IMR-90 (cell line): ENCODE measurements at regions not wholly inside any gene's neighbourhood (a gene's known extent, or its start where the extent isn't known, plus 50 kb on each side); places are given as distances from the start of the nearest gene placed in this dataset.
"Not testable (repeated sequence)": the region's sequence is repeated elsewhere in the genome, so short reads cannot be mapped to it uniquely, and the experiment has no call there.

ENCODE experiments used
- ATAC-seq: fragments of 200-7000 bp; cut with Tn5 transposase; 2 replicates; pipeline ENCODE4 v1.9.1; 2020; ENCODE audit warnings: low read depth, mild to moderate bottlenecking, moderate library complexity
- BruUV-seq: library from RNA; stranded (reverse); fragments of 400-500 nt; replicated peaks from 2 replicates; lab custom pipeline; 2021; lab: Mats Ljungman, UMichigan
- CTCF ChIA-PET: fragments of 300-600 bp; formaldehyde crosslinking; extraction: SDS; loops from one replicate; lab custom pipeline; 2021; ENCODE audit warnings: antibody characterized with exemption; lab: Yijun Ruan, JAX
- POLR2A ChIA-PET: fragments of 300-600 bp; sonication (Branson Sonifier 250); formaldehyde crosslinking; loops from one replicate; lab custom pipeline; 2022; ENCODE audit warnings: antibody characterized with exemption; ENCODE audit not compliant: unreplicated experiment; lab: Charles Lee
- DNase-seq: peaks from one replicate; pipeline ENCODE4 v3.0.0; 2013
- H2AFZ ChIP-seq: replicated peaks from 2 replicates; pipeline ENCODE3; 2013; ENCODE audit warnings: low read length, mild to moderate bottlenecking; ENCODE audit not compliant: poor library complexity
- H2AK5ac ChIP-seq: 2 replicates; pipeline ENCODE4 v1.6.1; 2013; ENCODE audit warnings: low read depth, low read length, inconsistent platforms
- H2AK9ac ChIP-seq: replicated peaks from 2 replicates; pipeline ENCODE3; 2013; ENCODE audit warnings: mild to moderate bottlenecking, low read depth, low read length, moderate library complexity; ENCODE audit not compliant: poor library complexity
- H2BK120ac ChIP-seq: 2 replicates; pipeline ENCODE4 v1.6.1; 2013; ENCODE audit warnings: low read depth, low read length, inconsistent platforms
- H2BK15ac ChIP-seq: 3 replicates; pipeline ENCODE4 v1.6.1; 2013; ENCODE audit warnings: low read depth, low read length, inconsistent platforms
- H2BK20ac ChIP-seq: 2 replicates; pipeline ENCODE4 v1.6.1; 2013; ENCODE audit warnings: low read depth, mild to moderate bottlenecking, inconsistent platforms, low read length, moderate library complexity
- H2BK5ac ChIP-seq: 2 replicates; pipeline ENCODE4 v1.6.1; 2013; ENCODE audit warnings: mild to moderate bottlenecking, low read depth, low read length, inconsistent platforms; ENCODE audit not compliant: poor library complexity, severe bottlenecking
- H3K14ac ChIP-seq: replicated peaks from 2 replicates; pipeline ENCODE4 v1.6.1; 2013; ENCODE audit warnings: low read depth, low read length, inconsistent platforms
- H3K18ac ChIP-seq: 2 replicates; pipeline ENCODE4 v1.6.1; 2013; ENCODE audit warnings: low read depth, low read length, control low read depth
- H3K23ac ChIP-seq: 2 replicates; pipeline ENCODE4 v1.6.1; 2013; ENCODE audit warnings: low read depth, low read length, inconsistent platforms
- H3K27ac ChIP-seq: 2 replicates; pipeline ENCODE4 v1.5.1; 2013; ENCODE audit warnings: mild to moderate bottlenecking, control low read depth, low read length; ENCODE audit not compliant: insufficient read depth
- H3K27me3 ChIP-seq: 2 replicates; pipeline ENCODE4 v1.6.1; 2013; ENCODE audit warnings: low read length; ENCODE audit not compliant: control insufficient read depth, insufficient read depth
- H3K36me3 ChIP-seq: 2 replicates; pipeline ENCODE4 v1.6.1; 2013; ENCODE audit warnings: low read length, mixed read lengths; ENCODE audit not compliant: control insufficient read depth, insufficient read depth
- H3K4ac ChIP-seq: 2 replicates; pipeline ENCODE4 v1.6.1; 2013; ENCODE audit warnings: low read depth, low read length, inconsistent platforms
- H3K4me1 ChIP-seq: 2 replicates; pipeline ENCODE4 v1.6.1; 2013; ENCODE audit warnings: low read length, mixed read lengths; ENCODE audit not compliant: control insufficient read depth, insufficient read depth
- H3K4me2 ChIP-seq: 2 replicates; pipeline ENCODE4 v1.6.1; 2013; ENCODE audit warnings: low read depth, mild to moderate bottlenecking, control low read depth, low read length, moderate library complexity
- H3K4me3 ChIP-seq: 2 replicates; pipeline ENCODE4 v1.5.1; 2013; ENCODE audit warnings: low read depth, mild to moderate bottlenecking, control low read depth, low read length, moderate library complexity; ENCODE audit not compliant: insufficient read depth
- H3K56ac ChIP-seq: 2 replicates; pipeline ENCODE4 v1.6.1; 2013; ENCODE audit warnings: low read length, inconsistent platforms; ENCODE audit not compliant: insufficient read depth; ENCODE audit errors: extremely low read depth
- H3K79me1 ChIP-seq, 2 experiments: 2 replicates each; pipeline ENCODE4 v1.6.1; 2013; ENCODE audit warnings: low read length in 2 of 2, inconsistent platforms in 1 of 2, low read depth in 1 of 2
- H3K9ac ChIP-seq: 2 replicates; pipeline ENCODE4 v1.6.1; 2013; ENCODE audit warnings: low read depth, low read length, control low read depth
- H3K9me1 ChIP-seq: 2 replicates; pipeline ENCODE4 v1.6.1; 2013; ENCODE audit warnings: low read length, inconsistent platforms; ENCODE audit not compliant: insufficient read depth
- H3K9me3 ChIP-seq: 2 replicates; pipeline ENCODE4 v1.6.1; 2013; ENCODE audit warnings: low read length; ENCODE audit not compliant: control insufficient read depth, insufficient read depth
- H4K20me1 ChIP-seq: 2 replicates; pipeline ENCODE4 v1.6.1; 2013; ENCODE audit warnings: low read length, inconsistent platforms; ENCODE audit not compliant: insufficient read depth
- H4K5ac ChIP-seq: 2 replicates; pipeline ENCODE4 v1.6.1; 2013; ENCODE audit warnings: mild to moderate bottlenecking, low read depth, low read length, control low read depth
- H4K8ac ChIP-seq, 2 experiments: 2 replicates each; pipeline ENCODE4 v1.6.1; 2013; ENCODE audit warnings: low read depth in 2 of 2, low read length in 2 of 2, control low read depth in 1 of 2, inconsistent platforms in 1 of 2
- H4K91ac ChIP-seq: 2 replicates; pipeline ENCODE4 v1.6.1; 2013; ENCODE audit warnings: low read depth, low read length, inconsistent platforms; ENCODE audit not compliant: insufficient read depth
- WGBS, 2 experiments: methylation state at CpG; one replicate each; pipeline versions ENCODE4 v1.1.5 to v1.1.7; 2013; ENCODE audit warnings: missing lambda C conversion rate in 2 of 2; ENCODE audit not compliant: insufficient read length in 1 of 2; ENCODE audit errors: extremely low coverage in 2 of 2; 5-methylcytosine and 5-hydroxymethylcytosine counted together
- dilution Hi-C: fragments of 300-500 bp; cut with HindIII; formaldehyde crosslinking; loops from one replicate; pipeline ENCODE4 v1.14.3; 2018; ENCODE audit warnings: low sequenced_read_pairs; ENCODE audit not compliant: unreplicated experiment
- in situ Hi-C: fragments of 300-500 bp; cut with MboI; formaldehyde crosslinking; loops from 3 replicates; pipeline ENCODE4 v1.14.3; 2019; ENCODE audit warnings: low sequenced_read_pairs, inconsistent platforms, mixed read lengths
- intact Hi-C: fragments of 100-400 bp; cut with micrococcal nuclease; formaldehyde crosslinking; loops from 2 replicates; pipeline ENCODE4 v1.10.0; 2022

DNA sequence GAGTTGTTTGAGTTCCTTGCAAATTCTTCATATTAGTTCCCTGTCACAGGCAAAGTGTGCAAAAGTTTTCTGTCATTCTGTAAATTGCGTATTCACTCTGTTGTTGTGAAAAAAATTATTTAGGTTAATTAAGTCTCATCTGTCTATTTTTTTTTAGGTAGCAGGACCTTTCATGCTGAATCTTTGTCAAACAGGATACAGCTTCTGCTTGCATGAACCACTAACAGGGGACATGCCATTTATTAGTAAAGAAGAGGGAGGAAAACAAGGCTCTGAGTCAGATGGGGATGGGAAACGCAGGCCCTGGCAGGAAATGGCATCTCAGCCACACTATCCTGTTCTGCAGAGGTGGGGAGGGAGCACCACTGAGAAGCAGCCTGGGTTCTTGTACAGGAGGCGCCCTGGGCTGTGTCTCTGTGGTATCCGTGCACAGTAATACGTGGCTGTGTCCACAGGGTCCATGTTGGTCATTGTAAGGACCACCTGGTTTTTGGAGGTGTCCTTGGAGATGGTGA, 1243.8 kb downstream of the TMEM121 start:
- H3K4me3 ChIP-seq, CTCF ChIA-PET, H2BK15ac ChIP-seq: not testable (repeated sequence)

GRCh38 chr14:106774889-106775480, 1248.6 kb downstream of the TMEM121 start:
- dilution Hi-C loops, H3K23ac ChIP-seq, H2AK9ac ChIP-seq, CTCF ChIA-PET, H2BK15ac ChIP-seq, H2BK20ac ChIP-seq, H4K20me1 ChIP-seq, H3K18ac ChIP-seq, H4K8ac ChIP-seq, POLR2A ChIA-PET, H3K4me2 ChIP-seq, H3K4me1 ChIP-seq, H2AFZ ChIP-seq, in situ Hi-C loops, ATAC-seq, H2BK5ac ChIP-seq, H3K9me3 ChIP-seq, DNase-seq, H3K56ac ChIP-seq, H3K4me3 ChIP-seq, H2AK5ac ChIP-seq, H3K14ac ChIP-seq, H4K91ac ChIP-seq, BruUV-seq, H3K9ac ChIP-seq, H2BK120ac ChIP-seq, H4K5ac ChIP-seq, H3K9me1 ChIP-seq, intact Hi-C loops, H3K36me3 ChIP-seq, H3K27ac ChIP-seq, H3K4ac ChIP-seq, H3K79me1 ChIP-seq, H3K27me3 ChIP-seq: not testable (repeated sequence)
- WGBS, 2 experiments: no CpG with 5 or more reads among the region's 11 CpGs

More for the DNA sequence above, 1243.8 kb downstream of the TMEM121 start:
- H2AFZ ChIP-seq, H2AK9ac ChIP-seq, H2AK5ac ChIP-seq, H3K36me3 ChIP-seq, H2BK20ac ChIP-seq, H3K18ac ChIP-seq, H2BK5ac ChIP-seq, ATAC-seq, H3K4ac ChIP-seq, H4K8ac ChIP-seq, POLR2A ChIA-PET, H3K14ac ChIP-seq, intact Hi-C loops, H3K4me2 ChIP-seq, H3K9me3 ChIP-seq, DNase-seq, H3K27me3 ChIP-seq, H3K27ac ChIP-seq, in situ Hi-C loops, H3K9ac ChIP-seq, H2BK120ac ChIP-seq, H4K20me1 ChIP-seq, dilution Hi-C loops, H3K56ac ChIP-seq, H3K9me1 ChIP-seq, H3K79me1 ChIP-seq, BruUV-seq, H3K4me1 ChIP-seq, H4K5ac ChIP-seq, H3K23ac ChIP-seq, H4K91ac ChIP-seq: not testable (repeated sequence)
- no CpG with 5 or more reads among the region's 5 CpGs for WGBS, 2 experiments
